ENCODE measurements at regions not wholly inside any gene's neighbourhood (a gene's known extent, or its start where the extent isn't known, plus 50 kb on each side); places are given as distances from the start of the nearest gene placed in this dataset.

DNA sequence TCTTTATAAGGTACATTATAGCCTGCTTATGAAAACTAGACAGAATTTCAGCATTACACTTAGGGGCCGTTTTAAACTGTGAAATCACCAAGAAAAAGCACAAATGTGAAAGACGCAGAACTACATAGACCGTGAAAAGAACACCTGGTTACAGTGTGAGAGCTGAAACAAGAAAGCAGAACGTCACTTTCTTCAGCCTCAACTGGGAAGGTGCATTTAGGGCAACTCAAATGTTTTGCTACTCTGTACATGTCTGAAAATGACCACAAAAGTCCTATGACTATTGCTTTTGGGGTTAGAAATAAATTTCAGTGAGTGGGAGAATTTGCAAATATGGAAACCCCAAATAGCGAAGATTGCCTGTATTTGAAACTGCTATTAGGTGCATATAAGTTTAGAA is 268.7 kb downstream of the OLFM3 start:
- DNase-seq: no peak

DNA sequence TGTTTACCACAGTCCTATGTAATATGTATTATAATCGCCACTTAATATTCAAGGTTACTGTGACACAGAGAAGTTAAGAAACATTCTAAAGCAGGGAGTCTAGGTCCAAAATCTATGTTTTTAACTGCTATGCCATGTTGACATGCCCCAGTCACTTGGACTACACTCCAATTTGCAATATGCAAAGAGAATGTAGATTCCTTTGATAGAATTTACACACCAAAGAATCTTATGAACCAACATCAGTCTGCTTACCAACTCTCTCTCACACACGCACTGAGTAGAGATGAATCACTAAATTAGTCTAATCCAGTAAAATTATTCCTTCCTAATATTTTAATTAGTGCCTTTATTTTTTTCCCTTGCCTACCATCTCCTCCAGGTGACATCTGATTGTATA is 266.2 kb downstream of the OLFM3 start:
- DNase-seq: no peak

DNA sequence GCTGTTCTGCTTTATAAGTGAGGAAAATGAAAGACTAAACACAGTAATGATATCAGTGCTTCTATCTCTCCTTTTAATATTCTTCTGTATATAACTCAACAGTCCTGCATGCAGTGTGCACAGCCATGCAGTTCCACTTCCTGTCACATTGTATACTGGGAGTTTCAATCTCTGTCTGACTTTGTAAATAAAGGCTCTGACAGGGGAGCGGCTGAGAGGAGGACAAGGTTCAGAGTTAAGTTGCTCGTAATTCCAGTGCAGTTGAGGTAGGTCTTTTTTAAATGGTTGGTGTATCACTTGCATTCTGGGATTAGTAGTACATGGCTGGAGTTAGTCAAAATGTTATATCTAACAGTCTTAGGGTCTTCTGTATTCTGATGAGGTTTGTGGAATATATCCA is 264.5 kb downstream of the OLFM3 start:
- no peak for DNase-seq

DNA sequence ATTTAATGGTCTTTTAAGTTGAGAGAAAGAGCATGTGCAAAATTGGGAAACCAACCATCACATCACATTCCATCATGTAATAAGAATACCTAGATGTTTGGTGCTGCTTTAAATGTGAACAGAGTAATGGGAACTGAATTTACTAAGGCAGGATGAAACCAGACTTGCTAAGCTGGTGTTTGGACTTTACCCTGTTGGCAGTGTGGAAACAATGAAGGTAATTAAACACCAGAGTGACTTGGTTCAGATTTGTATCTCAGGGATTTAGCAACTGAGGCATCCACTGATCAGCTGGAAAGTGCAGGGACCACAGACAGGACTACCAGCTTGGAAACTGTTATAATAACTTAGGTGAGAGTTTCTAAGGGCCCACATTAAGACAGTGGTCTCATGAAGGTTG is 263.4 kb downstream of the OLFM3 start:
- no peak for DNase-seq

- no peak for DNase-seq
These were observed 258.3 kb downstream of the OLFM3 start for GRCh38 chr1:101738475-101738874.

GRCh38 chr1:101739146-101739545 is 257.6 kb downstream of the OLFM3 start:
- DNase-seq: no peak

- no peak for DNase-seq
These were observed 256.8 kb downstream of the OLFM3 start for GRCh38 chr1:101739826-101740330.

DNA sequence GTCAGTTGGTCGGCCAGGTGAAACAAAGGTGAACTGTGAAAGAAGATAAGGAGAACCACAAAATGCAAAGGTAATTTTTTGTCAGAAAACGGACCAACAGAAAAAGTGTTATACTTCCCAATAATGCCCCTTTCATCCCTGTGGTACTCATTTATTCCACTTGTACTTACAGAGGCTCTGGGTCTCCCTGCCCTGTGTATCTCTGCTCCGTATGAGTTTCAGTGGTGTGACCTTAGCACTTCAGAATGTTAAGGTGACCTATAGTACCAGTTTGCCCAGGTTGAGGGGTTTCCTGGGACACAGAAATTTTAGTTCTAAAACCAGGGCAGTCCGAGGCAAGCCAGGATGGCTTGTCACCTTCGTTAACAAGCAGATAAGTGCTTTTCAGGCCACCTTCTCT is 254.8 kb downstream of the OLFM3 start:
- no peak for DNase-seq

GRCh38 chr1:101742509-101742908 is 254.2 kb downstream of the OLFM3 start:
- DNase-seq: no peak

- DNase-seq: no peak
These were observed 251.0 kb downstream of the OLFM3 start for GRCh38 chr1:101745551-101746270.

DNA sequence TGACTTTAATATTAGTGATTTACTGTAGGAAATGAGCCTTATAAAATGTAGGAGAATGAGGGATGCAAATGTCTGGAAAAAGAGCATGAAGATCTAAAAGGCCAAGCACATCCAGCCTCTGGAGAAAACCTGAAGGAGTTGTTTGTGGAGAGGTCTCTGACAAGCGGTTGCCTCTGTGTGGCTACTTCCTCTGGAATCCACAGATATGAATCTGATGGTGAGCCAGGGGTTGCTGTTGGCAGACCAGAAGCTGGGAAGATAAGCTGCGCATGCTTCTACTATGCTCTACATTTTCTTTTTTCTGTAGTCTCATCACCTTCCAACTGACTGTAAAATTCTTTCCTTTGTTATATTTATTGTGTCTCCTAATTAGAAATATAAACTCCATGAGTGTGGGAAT is 248.6 kb downstream of the OLFM3 start:
- no peak for DNase-seq
